ENCODE measurements at regions not wholly inside any gene's neighbourhood (a gene's known extent, or its start where the extent isn't known, plus 50 kb on each side); places are given as distances from the start of the nearest gene placed in this dataset.
A peak's percentile ranks its signal among the peaks of the same experiment; 100 is the strongest.
"Not testable (repeated sequence)": the region's sequence is repeated elsewhere in the genome, so short reads cannot be mapped to it uniquely, and the experiment has no call there.

DNA sequence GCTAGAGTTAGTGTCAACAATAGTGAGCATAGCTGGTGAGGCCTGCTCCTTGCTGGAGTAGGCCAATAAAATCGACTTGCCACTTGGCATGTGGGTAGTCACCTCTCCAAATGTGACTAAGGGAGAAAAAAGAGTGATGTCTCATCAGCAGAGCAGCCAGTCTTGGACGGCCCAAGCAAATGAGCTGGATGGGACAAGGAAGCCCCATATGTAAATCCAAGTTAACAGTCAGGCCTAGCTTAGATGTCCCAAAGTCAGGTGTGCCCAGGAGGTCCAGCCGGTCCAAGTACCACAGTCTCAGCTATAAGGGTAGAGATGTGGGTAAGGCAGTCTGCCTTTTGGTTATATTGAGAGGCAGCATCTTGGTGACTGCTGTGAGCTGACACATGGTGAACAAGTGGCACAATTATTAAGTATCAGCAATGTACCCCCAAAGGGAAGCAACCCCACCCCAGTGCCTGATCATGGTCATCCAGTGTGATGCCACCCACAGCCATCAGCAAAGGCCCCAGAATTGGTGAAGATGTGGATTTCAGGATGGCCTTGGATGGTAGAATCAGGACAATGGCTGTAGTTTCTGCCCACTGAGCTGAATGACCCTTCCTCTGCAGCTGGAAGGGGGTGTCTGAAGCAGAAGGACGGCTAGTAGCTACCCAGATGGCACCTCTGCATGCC is 83.4 kb downstream of the TNFRSF13B start:
- no peak for DNase-seq (ENCODE audit: low spot score)

DNA sequence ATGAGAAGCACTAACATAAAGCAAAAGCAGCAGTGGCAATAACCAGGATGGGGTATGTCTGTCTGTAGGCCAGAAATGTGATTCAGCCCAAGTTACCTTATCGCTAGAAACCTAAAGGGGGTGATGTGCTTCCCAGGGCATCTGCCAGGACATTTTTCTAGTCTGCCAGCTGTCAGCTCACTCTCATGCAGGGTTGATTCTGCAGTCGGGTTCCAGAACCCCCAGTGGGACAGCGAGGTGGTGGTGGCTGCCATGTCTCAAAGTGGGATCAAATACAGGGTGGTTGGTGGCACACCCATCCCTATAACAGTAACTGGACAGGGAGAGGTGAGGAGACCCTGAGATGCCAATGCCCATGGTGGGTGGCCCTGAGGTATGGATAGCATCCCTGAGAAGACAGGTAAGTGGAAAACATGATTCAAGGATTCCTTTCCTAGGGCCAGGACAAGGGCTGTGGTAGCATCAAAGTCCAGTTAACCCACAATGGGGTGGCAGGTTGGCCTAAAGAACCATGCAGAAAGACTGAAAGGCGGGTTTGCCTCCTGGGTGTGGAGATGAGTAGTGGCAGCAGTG is 84.3 kb downstream of the TNFRSF13B start:
- DNase-seq (ENCODE audit: low spot score): no peak

GRCh38 chr17:16886655-16887322 is 85.1 kb downstream of the TNFRSF13B start:
- no peak for DNase-seq (ENCODE audit: low spot score)

DNA sequence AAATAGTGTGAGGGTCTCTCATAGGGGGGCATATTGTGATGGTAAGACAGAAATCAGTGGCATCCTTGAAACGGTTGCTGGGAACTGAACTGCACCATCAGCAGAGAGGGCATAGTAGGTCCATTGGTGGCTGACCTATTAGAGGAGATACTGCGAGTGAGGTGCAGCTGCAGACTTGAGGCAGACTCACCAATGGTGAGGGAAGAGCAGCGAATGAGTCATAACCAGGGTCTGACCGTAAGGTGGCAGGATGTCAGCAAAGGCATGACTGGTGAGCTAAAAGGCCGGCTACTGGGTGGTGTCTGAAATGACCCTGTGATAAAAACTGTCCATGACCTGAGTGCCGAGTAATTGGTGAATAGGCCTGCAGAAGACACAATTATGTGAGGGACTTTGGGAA is 86.7 kb downstream of the TNFRSF13B start:
- not testable (repeated sequence) for DNase-seq (ENCODE audit: low spot score)

DNA sequence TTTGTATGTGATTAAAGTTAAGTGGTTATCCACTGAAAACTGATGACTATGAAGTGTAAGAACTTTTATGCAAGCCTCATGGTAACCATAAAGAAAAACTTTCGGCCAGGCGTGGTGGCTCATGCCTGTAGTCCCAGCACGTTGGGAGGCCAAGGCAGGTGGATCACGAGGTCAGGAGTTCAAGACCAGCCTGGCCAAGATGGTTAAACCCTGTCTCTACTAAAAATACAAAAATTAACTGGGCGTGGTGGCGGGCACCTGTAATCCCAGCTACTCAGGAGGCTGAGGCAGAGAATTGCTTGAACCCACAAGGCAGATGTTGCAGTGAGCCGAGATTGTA is 89.0 kb downstream of the TNFRSF13B start:
- not testable (repeated sequence) for DNase-seq (ENCODE audit: low spot score)

GRCh38 chr17:16882243-16882925 is 89.5 kb downstream of the TNFRSF13B start:
- DNase-seq (ENCODE audit: low spot score): no peak

DNA sequence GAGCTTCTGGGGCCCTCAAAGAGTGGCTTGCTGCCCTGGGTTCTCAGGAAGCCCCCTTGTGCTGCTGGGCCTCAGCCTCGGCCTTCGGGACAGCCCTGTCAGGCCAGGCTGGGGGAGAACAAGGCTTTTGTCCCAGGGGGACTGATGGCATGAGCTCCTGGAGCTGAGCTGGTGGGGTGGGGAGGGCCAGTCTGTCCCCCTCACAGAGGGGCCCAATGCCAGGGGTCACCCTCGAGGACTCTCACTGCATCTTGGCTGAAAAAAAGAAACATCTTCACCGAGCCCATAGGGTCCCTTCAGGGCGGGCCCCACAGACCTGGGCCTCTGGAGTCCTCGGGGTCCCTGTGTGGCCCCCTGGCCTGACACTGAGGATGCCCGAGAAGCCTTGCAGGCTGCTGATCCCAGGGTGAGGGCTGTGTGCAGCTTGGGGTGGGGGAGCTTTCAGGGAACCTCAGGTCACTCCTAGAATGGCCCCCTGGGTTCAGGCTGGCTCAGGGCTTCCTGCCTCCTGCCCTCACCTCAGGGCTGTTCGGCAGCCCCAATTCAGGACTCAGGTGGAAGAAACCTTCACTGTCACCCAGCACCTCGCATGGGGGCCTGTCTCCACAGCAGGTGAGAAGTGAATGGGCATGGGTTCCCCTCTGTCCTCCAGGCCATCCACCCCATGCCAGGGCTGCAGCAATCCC is 90.5 kb downstream of the TNFRSF13B start:
- DNase-seq (ENCODE audit: low spot score): no peak

DNA sequence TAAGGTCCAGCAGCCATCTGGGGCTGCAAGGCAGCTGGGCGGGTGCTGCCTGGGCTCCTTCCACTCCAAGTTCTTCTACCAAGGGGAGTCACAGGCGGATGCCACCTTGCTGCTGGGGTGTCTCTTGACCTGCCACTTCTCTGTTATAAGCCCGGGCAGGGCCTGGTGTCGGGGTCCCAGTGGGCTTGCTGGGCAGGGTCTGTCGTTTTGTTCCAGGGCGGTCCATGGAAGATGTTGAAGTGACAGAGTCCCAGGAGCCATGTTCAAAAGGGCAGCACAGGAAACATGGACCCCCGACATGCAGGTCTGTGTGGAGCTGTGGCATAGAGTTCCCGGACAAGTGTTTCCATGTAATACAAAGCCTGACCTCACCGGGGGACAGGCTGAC is 91.1 kb downstream of the TNFRSF13B start:
- no peak for DNase-seq (ENCODE audit: low spot score)

DNA sequence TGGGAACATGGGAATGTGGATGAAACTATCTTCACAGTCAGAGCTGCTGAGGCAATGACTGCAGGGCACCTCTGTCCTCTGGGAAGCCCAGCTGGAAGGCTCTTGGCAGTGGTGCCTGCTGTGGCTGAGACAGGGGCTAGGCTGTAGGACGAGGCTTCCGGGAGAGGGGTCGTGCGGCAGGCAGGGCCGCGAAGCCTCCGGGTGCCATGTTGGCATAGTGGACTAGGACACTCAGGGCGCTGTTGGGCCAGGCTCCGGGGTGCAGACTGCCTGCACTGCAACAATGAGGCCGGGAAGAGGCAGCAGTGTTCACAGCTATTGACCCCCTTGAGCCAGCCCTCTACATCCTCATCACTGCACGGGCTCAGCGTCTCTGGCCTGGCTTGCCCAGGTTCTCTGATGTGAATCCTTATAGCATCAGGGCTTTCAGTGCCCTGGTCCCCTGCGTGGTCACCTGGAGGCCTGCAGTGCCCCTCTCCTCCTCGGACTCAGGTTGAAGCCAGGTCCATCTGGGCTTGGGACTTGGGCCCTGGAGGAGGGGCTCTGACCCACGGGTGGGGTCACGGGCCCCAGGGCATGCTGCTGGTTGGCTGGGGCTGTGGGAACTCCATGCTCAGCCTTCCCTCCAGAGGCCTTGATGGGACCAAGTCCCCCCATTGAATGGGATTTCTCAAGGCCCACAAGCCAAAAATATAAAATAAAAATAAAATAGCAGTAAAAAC is 91.6 kb downstream of the TNFRSF13B start:
- DNase-seq (ENCODE audit: low spot score): no peak

DNA sequence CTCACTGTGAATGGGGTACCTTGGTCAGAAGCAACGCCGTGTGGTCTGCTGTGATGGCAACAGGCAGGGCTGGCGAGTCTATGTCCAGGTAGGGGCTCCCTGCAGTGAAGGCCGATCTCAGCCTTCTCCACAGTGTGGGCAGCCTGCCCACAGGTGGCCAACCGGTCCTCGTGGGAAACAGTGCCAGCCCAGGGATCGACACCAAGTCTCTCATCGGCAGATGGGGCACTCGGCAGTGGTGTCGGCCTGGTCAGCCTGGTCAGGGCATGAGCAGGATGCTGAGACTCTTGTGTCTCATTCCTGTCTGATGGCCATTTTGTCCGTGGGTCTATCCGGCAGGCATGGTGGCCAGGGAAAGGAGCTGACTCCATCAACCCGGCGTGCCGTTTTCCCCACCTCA is 92.2 kb downstream of the TNFRSF13B start:
- DNase-seq (ENCODE audit: low spot score): no peak

GRCh38 chr17:16878606-16879005 is 93.3 kb downstream of the TNFRSF13B start:
- DNase-seq (ENCODE audit: low spot score): no peak

DNA sequence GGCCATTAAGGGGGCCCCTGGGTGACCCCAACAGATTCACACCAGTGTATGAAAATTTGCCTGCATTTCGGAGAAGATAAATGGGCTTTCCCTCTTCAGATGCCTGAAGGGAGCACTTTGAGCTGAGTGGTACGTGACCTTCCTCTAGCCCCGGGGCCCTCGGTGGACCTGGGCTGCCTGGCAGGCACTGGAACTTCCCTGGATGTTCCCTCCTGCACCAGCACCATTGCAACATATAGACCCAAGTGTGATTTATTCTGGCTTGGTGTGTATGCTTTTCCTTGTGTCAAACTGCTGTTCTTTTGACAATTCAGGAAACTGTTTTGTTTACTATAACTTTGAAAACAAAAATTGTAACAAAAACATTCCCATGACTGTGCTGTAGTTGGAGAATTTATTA is 93.8 kb downstream of the TNFRSF13B start:
- DNase-seq (ENCODE audit: low spot score): no peak

- no peak for DNase-seq (ENCODE audit: low spot score)
Observed at GRCh38 chr17:16877099-16877498, 94.8 kb downstream of the TNFRSF13B start.

DNA sequence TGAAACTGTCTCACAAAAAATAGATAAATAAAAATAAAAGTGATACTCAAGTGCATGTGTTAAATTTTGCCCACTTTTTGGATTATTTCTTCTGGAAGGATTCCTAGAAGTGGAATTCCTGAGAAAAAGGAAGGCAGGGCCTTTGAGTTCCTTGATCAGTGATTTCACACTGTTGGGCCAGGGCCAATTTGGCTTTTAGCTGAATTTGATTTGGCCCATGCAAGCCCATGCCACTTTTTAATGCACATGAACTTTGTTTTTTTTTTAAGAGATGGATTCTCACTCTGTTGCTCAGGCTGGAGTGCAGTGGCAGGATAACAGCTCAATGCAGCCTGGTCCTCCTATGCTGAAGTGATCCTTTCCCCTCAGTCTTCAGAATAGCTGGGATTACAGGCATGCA is 96.3 kb downstream of the TNFRSF13B start:
- no peak for DNase-seq (ENCODE audit: low spot score)

GRCh38 chr17:16874216-16874615 is 97.7 kb downstream of the TNFRSF13B start:
- DNase-seq (ENCODE audit: low spot score): not testable (repeated sequence)

DNA sequence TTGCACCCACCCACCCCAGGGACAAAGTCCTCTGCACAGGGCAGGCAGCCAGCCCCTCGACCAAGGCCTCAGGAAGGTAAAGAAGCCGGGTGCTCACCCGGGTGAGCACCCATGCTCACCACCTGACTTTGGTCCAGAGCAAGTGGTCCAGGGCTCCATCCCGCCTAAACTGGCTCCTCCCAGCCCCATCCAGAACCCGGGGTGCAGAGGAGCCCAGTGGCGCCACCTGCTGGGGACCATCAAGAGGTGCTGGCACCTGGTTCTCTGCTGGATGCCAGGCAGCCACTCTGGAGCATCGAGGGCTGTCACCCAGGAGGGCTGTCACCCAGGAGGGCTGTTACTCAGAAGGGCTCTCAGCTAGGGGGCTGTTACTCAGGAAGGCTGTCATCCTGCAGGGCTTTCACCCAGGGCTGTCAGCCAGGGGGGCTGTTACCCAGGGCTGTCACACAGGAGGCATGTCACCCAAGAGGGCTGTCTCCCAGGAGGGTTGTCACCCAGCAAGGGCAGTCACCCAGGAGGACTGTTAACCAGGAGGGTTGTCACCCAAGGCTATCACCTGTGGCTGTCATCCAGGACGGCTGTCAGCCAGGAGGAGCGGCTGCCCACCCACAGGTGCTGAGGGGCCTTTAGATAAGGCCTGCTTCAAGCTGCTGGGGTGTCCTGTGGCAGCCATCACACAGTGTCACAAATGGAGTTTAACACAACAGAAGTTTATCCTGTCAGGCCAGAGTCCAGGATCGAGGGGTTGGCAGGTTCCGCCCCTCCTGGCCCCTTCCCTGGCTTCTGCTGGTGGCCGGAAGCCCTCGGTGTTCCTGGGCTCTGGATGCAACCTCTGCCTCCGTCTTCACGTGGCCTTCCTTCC is 98.5 kb downstream of the TNFRSF13B start:
- DNase-seq (ENCODE audit: low spot score): peak; percentile 12

GRCh38 chr17:16872351-16873173 is 99.4 kb downstream of the TNFRSF13B start:
- no peak for DNase-seq (ENCODE audit: low spot score)

DNA sequence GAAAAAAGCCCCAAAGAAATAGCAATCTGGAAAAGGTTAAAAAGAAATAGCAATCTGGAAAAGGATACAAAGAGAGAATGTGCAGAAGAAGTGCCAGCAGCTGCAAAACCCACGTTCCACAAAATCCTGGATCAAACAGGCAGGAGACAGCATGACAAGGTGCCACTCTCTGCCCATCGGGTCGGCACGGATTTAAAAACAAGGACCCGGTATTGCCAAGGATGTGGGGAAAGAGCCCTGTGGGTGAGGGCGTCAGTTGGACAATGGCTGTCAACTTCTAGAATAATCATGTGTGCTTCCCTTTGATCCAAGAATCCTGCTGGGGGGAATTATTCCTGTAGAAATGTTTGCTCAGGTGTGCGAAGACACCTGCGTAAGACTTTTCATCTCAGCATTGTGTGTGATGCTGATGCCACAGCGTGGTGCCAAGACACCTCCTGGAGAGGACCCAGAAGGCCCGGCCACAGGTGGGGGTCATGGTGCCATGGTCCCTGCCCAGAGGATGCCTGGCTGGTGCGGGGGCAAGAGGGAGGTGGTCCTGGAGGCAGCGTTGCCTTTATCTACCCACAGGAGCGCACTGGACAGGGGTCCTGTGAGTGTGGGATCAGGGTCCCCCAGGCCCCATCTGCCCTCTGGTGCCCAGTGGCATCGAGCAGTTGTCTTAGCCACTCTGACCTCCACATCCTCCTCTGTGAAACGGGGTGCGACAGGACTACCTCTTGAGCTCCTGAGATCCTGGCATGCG is 100.3 kb downstream of the TNFRSF13B start:
- not testable (repeated sequence) for DNase-seq (ENCODE audit: low spot score)

Data from hematopoietic multipotent progenitor cell treated with erythropoietin and hydrocortisone succinate and interleukin-3 and kit ligand, for 17 days (in vitro differentiated cells).